HG03039 (cell line): ENCODE measurements at regions not wholly inside any gene's neighbourhood (a gene's known extent, or its start where the extent isn't known, plus 50 kb on each side); places are given as distances from the start of the nearest gene placed in this dataset.
"Not testable (repeated sequence)": the region's sequence is repeated elsewhere in the genome, so short reads cannot be mapped to it uniquely, and the experiment has no call there.

Experiments used
- ATAC-seq: cut with Tn5 transposase; IDR thresholded peaks from one replicate; pipeline ENCODE4 v1.9.1; 2021; ENCODE audit warnings: mild to moderate bottlenecking, moderate library complexity; ENCODE audit not compliant: unreplicated experiment

DNA sequence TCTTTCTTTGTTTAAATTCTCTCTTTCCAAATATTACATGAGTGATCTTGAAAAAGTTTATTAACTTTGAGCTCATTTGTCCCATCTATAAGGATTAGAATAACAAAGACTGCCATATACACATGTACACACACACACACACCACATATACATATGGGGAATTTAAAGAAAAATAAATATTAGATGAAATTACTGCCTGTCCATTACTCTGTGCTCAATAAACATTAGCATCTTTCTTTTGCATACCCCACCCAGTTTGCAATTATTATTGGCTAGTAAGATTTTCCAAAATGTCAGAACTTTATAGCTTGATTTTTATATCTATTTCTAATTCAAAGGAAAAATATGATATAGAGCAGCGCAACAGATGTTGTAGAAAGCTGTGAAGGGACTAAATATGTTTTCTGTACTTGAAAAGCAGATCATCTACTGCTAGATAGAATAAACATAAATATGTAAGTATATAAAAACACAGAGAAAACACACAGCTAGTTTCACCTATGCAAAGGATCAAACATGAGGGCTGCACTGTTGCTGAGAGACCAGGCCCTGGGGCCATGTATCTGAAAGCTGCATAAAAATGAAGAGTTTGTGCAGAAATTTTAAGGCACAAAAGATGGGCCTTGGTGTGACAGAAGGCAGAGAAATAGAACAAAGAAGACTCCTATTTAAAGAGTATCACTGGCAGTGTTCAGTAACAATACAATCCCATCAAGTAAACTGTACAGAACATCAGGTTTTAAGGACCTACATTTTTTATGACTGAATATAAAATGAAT, 114.2 kb upstream of the NECTIN3 start:
- no peak for ATAC-seq

DNA sequence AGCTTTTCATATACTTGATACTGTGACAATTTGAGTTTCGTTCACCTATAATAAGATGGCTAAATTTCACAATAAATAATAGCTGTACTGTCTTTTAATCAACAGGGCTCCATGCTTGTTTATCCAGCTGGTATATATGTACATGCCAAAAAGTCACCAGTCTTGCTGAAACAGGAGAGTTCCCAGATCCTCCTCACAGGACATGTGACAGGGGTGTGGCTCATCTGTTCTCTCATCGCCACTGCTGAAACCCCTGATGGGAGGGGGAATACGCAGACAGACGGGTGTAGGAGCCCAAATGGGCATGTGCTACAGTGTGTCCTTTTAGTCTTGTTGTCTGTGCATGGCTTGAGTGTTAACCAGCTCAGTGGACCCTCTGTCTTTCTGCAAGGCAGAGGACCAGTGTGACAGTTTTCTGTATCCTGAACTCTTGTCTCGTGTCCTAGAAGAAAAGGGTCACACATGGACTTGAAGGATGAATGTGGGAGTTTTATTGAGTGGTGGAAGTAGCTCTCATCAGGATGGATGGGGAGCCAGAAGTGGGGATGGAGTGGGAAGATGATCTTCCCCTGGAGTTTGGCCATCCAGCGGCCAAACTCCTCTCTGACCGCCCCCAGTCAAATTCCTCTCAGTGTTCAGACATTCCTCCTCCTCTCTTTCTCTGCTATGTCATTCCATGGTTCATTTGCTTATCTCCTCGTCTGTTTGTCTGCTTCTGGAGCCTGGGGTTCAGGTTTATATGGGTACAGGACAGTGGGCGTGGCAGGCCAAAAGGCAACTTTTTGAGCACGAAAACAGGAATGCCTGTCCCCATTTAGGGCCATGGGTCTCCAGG, 113.1 kb upstream of the NECTIN3 start:
- no peak for ATAC-seq

GRCh38 chr3:110965976-110966375, 105.6 kb upstream of the NECTIN3 start:
- ATAC-seq, result no peak

GRCh38 chr3:110966966-110967663, 104.5 kb upstream of the NECTIN3 start:
- no peak for ATAC-seq

DNA sequence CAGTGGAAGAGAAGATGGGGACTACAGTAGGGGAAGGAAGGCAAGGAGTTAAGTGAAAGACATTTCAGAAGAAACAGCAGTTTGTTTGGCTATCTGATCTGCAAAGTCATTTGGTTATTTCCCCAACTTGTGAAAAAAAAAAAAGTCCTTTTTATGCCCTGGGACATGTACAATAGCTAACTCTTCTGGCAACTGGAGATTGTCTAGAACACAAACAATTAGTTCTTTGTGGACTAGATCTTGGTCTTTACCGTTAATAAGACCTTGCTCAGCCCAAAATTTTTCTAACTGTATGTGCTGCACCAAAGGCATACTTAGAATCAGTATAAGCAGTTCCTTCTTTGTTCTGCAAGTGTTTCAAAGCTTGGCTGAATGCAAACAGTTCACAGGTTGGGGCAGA, 103.5 kb upstream of the NECTIN3 start:
- no peak for ATAC-seq

DNA sequence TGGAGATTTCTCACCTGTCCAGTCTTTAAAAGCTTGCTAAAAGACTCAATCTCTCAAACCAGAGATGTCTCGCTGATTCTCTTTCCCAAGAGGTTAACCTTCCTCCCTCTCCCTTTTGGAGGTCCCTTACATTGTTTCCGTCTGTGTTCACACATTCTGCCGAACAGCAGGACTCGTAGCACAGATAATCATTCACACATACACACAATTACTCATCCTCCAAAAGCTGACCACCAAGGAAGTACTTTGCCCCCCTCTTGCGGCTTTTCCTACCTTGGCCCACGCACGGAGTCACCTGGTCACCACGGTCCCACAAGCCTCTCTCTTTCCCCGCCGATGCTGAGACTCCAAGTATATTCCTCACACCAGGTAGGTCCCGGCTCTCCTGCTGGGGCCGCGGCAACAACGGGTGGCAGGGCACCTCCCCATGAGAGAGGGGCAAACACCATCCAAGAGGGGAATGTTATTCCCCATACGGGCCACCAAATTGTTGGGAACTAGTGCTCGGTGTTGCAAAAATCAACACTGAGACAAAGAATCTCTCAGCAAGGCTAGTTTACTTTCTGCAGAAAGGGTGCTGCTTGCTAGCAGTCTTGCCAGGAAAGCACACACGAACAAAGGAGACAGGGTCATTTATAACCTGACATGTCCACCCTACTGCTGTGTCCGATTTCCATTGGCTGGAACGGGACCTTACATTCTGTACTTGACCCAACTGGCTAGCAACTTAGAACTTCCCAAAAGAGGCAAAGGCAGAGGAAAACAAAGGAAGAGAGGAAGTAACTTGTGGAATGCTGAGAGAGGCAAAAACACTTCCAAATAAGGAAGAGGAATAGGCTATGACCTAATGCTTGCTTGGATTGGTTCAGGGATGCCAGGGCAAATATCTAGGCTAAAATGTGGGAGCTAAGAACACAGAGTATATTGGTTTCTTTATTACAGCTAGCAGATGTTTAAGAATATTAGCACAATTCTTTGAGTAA, 102.1 kb upstream of the NECTIN3 start:
- ATAC-seq, result no peak

GRCh38 chr3:110971010-110971601, 100.5 kb upstream of the NECTIN3 start:
- ATAC-seq, result no peak

DNA sequence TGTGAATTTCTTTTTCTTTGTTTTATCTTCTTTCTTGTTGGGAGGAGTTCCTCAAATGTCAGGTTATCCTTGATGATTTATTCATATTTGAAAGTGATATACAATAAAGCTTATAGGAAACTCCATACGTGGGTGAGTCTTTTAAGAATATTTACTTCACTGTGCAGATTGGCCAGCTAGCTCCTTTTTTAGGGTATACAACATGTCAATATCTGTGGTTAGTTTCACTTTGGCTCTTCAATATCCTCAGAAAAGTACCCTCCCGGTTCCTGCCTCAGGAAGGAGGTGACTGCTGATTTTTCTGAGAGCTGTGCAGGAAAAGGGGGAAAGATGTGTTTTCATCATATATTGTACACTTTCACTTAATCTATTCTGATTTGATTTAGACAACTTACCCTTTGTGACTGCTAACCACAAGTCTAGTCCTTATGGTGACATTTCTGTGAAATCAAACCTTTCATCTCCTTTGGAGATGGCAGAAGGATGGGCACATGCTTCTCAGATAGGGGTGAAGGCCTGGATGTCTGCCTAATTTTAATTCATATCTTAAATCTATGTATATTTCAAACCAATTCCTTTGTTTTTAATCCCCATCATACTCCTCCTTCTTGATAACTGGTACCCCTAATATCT, 98.2 kb upstream of the NECTIN3 start:
- no peak for ATAC-seq

DNA sequence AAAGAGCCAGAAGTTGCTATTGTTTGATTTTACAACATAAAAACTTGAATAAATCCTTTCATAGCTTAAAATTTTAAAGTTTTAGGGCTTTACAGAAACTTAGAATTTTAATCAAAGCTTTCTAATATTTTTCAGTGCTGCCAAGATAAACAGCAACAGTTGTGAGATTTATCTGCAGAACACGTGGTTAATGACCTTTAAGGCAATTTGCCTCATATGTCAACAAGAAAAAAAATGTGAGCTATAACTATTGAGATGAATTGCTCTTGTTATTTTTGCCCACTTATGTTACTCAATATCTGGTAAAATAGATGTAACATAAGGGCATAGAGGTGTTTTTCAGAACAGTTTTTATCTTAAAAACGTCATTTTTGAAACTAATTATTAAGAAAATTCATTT, 96.7 kb upstream of the NECTIN3 start:
- no peak for ATAC-seq

- ATAC-seq, result no peak
Observed at GRCh38 chr3:110984456-110985250, 87.0 kb upstream of the NECTIN3 start.

GRCh38 chr3:110989446-110989845, 82.2 kb upstream of the NECTIN3 start:
- ATAC-seq, result no peak

- no peak for ATAC-seq
Observed at GRCh38 chr3:110995461-110996231, 76.0 kb upstream of the NECTIN3 start.

- not testable (repeated sequence) for ATAC-seq
Observed at GRCh38 chr3:110998766-110999165, 72.8 kb upstream of the NECTIN3 start.

DNA sequence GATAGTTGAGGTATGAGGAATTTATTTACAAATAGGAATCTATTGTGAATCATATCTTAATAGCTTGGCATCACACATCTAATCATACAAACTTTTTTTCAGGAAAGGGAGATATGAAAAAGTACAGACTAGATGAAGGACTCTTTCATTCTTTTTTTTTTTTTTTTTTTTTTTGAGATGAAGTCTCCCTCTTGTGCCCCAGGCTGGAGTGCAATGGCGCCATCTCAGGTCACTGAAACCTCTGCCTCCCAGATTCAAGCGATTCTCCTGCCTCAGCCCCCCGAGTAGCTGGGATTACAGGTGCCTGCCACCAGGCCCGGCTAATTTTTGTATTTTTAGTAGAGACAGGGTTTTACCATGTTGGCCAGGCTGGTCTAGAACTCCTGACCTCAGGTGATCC, 65.1 kb upstream of the NECTIN3 start:
- not testable (repeated sequence) for ATAC-seq

- no peak for ATAC-seq
Observed at GRCh38 chr3:111012388-111013248, 59.0 kb upstream of the NECTIN3 start.
